Lower leg skin (tissue), 3 donors: ENCODE measurements at regions not wholly inside any gene's neighbourhood (a gene's known extent, or its start where the extent isn't known, plus 50 kb on each side); places are given as distances from the start of the nearest gene placed in this dataset.

Experiments used
- CTCF ChIP-seq, 3 donors: fragments of 450-650 bp; IDR thresholded peaks; one replicate each; pipeline ENCODE4 v1.5.1; 2016; ENCODE audit warnings: antibody characterized with exemption in 3 of 3, mild to moderate bottlenecking in 3 of 3, moderate library complexity in 2 of 3
- POLR2A ChIP-seq, 2 donors: fragments of 450-650 bp; IDR thresholded peaks; one replicate each; pipeline ENCODE4 v1.6.1; 2016 to 2017; ENCODE audit warnings: antibody characterized with exemption in 2 of 2, mild to moderate bottlenecking in 1 of 2, moderate library complexity in 1 of 2

DNA sequence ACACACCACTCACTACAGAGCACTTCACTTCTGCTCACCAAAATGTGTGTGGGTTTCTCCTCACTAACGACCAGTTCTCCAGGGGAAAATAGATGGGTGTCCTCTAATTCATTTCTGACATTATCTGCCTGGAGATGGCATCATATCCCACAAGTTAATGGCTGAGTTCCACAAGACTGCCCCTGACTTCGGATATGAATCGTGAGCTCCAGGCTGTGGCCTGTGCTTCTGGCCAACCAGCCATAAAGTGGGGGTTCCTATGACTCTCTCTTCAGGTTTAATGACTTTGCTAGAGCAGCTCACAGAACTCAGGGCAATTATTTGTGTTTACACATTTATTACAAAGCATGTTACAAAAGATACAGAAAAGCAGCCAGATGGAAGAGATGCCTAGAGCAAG, 113.0 kb upstream of the SYT13 start:
- TF ChIP-seq CTCF (IDR thresholded peaks at IDR 0.05) (no peak), POLR2A (IDR thresholded peaks at IDR 0.05) (no peak)
